ENCODE measurements at regions not wholly inside any gene's neighbourhood (a gene's known extent, or its start where the extent isn't known, plus 50 kb on each side); places are given as distances from the start of the nearest gene placed in this dataset.
"Not testable (repeated sequence)": the region's sequence is repeated elsewhere in the genome, so short reads cannot be mapped to it uniquely, and the experiment has no call there.

DNA sequence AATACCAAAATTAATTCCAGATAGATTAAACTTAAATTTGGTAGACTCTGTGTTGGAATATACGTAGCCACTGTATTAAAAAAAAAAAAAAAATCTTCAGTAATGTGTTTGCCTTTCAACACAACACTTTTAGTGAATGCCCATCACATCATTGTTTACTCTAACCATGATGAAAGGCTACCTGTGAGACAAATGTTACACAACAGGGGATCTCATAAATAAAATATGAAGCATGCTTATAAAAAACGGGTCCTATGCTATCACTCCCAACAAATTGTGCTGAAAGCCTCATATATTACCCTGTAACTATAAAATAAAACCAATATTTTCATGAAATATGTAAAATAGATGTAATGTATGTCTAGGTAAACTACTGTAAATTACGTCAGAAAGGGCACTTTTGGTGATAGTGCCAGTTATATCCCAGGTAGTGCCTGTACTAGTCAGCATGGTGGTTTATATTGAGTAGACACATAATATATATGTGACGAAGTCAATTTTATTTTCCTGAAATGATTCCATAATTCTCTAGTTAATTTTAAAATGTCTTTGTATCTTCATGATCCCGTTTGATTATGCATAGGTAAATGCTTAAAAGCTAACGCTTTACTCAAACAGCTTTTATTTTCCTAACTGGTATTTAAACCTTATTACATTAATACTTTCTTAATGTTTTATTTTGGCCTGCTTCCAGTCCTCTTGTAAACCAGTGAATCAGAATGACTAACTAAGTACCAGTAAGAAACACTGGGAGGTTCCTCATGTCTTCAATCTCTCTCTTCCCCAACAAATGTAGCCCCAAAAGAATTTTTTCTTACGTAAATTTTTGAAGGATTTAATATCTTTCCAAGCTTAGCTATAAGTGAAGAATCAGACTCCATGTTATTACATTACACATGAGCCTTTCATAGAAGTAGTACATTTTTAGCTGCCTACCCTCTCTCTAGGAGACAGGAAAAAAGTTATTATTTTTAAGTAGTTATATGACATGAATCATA is 420.3 kb downstream of the GABRG2 start:
- DNase-seq, result no peak

DNA sequence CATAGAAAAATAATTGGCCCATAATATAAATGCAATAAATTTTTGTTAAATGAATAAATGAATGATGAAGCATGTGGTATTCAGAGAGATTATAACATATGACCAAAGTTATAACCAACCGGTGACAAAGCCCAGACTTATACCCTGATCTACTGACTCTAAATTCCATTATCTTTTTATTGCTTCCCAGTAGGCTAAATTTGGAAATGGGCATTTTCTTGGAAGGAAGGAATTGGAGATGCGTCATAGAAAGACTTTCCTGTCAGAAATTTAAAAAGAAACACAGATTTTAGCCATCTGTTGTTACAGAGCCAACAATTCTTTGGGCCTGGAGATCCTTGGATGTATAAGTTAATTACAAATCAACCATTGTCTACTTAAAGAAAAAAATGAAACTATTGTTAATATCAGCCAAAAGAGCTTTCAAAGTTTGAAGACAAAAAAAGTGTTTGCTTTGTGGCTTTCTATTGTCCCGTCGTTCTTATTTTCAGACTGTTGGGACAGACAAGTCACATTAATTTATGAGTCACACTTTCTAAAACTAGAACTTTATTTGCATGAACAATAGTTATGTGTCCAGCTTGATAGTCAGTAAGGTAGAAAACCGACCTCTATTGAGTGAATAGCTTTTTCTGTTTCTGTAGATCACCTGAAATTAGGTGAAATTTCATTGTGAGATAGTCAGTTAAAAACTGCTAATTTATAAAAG is 428.7 kb downstream of the GABRG2 start:
- no peak for DNase-seq

DNA sequence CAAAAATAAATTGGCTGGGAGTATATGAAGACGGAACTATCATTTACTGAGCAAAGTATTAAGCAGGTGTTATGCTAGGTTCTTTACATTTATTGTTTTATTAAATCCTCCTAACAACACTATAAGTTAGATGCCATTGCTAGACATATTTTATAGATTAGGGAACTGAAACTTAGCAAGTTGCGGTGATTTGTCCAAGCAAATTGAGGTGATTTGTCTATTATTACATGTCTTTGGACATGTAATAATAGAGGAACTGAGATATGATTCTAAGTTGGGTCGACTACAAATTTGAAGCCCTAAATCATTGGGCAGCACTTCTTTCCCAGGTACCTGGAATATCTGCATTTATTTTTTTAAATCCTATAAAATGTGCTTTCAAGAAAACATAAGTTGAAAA is 429.9 kb downstream of the GABRG2 start:
- DNase-seq, result no peak

DNA sequence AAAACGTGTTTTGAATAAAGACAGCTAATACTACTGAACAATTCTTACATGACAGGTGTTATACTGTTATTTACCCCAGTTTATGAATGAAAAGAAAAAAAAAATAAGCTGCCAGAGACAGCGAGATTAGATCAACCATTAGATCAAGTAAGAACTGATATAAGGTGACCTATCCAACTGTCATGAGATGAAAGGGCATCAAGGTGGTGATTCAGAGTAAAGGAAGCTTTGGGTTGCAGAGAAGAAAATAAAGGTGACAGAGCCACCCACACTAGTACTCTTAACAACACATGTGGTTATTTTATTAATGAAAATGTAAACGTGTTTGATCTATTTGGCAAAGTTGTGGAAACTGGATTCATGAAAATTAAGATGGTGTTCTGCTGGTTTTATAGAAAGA is 435.2 kb downstream of the GABRG2 start:
- DNase-seq, result no peak

DNA sequence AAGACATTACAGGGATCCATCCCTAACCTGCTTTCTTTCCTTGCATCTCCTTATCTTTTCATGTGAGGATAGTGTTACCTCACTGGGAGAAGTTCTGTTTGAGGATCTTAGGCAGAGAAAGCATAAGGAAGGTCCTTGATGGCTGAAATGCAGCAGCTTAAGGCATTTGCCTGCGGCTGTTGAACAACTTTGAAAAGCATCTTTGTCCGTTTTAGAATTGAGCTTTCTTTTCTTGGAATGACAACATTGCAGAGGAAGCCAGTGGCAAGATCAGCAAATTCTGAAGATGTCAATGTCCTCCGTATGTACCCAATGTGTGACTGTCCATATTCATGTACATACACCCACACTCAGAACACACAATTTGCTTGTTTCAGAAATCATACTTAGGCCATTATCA is 436.2 kb downstream of the GABRG2 start:
- no peak for DNase-seq

DNA sequence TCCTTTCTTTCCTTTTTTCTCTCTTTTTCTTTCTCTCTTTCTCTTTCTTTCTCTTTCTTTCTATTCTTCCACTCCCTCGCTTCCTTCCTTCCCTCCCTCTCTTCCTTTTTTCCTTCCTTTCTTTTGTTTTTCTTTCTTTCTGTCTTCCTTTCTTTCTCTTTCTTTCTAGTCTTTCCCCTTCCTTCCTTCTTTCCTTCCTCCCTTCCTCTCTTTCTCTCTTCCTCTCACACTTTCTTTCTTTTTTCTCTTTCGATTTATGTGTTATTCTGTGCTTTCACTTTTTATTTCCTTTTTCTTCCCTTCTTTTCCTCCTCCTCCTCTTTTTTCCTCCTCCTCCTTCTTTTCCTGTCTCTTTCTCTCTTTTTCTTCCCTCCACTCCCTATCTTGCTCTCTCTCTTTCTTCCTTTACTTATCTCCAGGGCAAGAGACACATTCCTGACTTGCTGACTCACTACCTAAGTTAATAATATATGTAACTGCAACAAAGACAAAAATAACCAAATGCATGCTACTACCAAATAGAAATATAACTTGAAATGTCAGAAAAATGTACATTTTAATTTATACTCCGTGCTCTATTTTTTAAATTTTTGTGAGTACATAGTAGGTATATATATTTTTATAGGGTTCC is 445.5 kb downstream of the GABRG2 start:
- no peak for DNase-seq

DNA sequence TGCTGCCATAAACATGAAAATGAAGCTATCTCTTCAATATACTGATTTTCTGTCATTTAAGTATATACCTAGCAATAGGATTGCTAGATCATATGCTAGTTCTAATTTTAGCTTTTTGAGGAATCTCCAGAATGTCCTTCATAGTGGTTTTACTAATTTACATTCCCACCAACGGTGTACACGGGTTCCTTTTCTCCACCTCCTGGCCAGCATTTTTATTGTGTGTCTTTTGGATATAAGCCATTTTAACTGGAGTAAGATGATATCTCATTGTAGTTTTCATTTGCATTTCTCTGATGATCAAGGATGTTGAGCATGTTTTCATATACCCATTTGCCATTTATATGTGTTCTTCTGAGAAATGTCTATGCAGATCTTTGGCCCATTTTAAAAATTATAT is 446.5 kb downstream of the GABRG2 start:
- no peak for DNase-seq

DNA sequence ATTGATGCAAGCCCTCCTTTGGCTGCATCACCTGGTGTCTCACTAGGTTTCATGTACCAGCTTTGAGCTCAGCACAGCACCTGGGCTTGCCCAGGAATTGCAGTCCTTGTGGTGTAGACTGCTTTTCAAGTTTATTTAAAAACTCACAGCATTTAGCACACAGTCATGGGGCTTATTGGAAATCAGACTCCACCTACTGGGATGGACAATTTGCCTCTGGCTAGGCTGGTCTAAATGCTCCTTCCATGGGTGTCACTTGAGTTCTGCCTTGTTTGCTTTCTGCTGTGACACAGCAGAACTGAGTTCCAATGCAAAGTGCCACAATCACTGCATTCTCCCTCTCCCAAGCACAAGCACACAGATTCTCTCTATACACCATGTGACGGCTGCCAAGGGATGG is 453.3 kb downstream of the GABRG2 start:
- DNase-seq, result no peak

DNA sequence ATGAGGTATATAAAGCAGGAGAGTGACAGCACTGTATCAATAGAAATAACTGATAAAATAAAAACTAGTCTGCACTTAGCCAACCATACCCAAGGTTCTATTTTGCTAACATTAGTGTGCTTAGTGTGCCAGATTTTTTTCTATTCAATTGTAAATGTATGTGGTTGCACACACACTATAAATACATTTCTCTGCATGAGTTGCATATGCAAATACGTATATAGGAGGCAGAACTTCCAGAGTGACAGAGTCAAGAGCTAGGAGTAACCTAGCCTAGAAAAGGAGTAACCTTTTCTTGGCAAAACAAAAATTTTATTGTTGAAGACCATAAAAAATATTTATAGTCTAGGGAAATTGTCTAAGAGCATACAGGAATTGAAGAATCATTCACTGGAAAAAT is 461.6 kb downstream of the GABRG2 start:
- DNase-seq, result no peak

DNA sequence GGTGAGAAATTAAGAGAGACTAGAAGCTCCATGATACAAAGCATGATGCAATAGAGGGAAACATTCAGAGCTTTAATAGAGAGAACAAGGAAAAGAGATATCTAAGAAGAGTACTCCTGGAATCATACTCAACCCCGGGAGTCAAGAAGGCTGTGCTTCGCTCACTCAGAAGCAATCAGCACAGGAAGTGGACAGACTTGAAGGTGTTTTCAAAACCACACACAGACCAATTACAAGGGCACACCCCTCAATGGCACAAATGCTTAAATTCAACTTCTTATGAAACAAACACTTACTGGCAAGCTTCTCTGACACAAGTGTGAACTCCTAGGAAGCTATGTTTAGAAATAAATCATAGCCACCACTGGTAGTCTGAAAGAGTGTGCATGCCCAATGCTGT is 462.3 kb downstream of the GABRG2 start:
- no peak for DNase-seq

DNA sequence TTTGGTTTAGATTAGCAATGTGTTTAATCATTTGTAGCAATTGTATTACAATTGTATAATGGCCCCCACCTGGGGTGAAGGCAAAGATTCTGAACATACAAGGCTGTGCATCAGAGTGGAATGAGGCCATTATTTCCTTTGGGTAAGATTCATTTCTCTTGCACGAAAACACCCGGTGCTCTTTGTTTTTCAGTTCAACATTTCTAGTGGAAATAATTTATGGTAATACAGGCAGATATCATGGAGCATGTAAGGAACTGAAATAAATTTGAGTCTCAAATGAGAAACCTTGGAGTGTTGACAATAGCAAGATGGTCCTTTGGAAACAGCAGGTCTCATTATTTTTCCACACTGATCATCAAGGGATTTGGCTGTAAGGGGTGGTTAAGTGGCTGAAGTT is 475.9 kb downstream of the GABRG2 start:
- no peak for DNase-seq

DNA sequence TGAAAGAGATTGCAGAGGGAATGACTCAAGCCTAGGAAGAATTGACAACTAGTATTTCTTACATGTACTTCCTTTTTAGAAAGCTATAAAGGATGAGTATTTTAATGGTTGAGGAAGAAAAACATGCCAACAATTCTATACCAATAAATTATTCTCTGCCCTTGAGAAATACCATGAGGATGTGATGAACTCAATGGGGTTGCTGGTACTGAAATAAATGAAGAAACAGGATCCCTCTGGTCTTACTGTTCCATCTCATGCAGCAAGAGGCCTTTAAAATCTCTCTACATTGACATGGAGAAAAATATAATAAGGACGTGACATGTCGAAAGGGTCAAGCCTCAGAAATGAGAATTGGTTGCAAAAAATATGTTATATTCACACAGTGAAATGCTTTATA is 477.3 kb downstream of the GABRG2 start:
- no peak for DNase-seq

DNA sequence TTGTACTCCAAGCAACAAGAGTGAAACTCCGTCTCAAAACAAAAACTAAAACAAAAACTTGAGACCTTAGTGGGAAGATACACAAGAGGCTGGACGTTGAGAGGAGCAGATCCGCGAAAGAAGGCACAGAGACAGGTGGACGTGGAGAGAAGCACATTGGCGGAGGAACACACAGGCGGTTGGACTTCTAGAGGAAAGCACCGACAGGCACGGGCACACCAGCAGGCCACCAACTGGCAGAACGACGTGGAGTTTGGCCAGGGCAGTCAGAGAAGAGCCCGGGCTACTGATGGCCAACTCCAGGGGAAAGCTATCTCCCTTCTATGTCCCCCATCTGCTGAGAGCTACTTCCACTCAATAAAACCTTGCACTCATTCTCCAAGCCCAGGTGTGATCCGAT is 482.7 kb downstream of the GABRG2 start:
- no peak for DNase-seq

DNA sequence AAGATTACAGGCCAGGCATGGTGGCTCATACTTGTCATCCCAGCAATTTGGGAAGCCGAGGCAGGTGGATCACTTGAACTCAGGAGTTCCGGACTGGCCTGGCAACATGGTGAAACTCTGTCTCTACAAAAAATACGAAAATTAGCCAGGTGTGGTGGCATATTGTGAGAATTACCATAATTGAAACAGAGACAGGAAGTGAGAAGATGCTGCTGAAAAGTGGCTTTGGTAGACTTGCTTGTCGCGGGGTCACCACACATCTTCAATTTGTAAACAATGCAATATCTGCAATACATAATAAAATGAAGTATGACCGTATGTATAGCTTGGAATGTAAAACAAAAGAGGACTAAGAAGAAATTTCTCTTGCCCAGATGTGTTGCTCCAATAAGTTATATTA is 490.5 kb downstream of the GABRG2 start:
- no peak for DNase-seq

DNA sequence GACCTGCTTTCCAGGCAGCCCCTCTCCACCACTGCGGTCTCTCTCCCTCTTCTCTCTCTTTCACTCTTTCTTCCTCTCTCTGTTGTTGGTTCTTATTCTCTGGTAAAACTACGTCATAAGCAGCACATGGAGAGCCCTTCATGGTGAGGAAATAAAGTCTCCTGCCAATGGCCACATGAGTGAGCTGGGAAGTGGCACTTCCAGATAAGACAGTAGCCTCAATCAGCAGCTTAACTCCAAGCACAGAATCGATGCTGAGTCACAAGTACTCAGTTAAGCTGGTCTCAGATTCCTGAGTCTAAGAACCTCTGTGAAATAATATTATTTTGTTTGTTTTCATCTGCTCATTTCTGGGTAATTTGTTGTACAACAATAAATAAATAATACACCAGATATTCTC is 500.1 kb downstream of the GABRG2 start:
- no peak for DNase-seq

DNA sequence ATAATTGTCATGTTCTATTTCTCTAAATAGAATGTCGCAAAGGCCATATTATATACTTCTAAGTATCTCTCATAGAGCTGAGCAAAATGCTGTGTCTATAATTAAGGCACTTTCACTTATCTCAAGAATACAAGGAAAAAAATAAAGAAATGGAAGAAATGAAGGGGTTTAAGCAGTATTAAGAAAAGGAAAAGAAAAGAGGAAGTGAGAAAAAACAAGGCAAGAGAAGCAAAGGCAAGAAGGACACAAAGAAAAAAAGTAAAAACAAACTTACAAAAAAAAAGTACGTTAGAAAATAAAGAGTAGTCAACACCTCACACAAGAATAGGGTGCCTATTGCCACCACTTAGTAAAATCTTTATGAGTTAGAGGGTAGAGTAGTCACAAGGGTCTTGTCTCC is 506.2 kb downstream of the GABRG2 start:
- no peak for DNase-seq

DNA sequence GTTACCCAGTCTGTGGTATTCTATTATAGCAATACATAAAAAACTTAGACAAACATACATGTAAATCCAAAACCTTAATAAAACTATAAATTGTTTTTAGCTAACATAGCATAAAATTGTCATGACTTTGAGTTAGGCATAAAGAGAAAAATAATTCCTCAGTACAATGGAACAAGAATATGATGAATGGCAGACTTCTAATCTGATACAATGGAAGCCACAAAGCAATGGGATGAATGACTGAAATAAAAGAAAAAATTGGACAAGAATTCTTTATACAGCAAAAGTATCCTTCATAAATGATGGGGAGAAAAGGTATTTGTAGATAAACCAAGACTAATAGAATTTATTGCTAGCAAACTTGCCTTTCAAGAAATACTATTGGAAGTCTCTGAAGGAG is 524.2 kb downstream of the GABRG2 start:
- no peak for DNase-seq

DNA sequence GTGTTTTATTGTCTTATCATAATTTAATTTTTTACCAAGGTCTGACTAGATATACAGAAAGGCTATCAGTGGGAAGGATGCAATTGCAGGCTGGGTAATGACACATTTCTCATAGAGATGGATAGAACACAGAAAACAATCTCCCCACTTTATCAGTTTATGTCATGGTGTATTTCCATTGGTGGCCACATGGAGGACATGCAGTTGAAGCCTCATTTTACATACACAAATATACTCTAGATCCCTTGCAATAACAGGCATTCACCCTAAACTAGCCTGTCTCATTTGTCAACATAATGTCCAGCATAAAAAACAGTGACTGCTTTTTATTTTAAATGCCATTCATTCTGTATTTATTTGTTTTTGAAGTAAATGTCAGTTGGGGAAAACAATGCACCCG is 526.3 kb downstream of the GABRG2 start:
- no peak for DNase-seq

DNA sequence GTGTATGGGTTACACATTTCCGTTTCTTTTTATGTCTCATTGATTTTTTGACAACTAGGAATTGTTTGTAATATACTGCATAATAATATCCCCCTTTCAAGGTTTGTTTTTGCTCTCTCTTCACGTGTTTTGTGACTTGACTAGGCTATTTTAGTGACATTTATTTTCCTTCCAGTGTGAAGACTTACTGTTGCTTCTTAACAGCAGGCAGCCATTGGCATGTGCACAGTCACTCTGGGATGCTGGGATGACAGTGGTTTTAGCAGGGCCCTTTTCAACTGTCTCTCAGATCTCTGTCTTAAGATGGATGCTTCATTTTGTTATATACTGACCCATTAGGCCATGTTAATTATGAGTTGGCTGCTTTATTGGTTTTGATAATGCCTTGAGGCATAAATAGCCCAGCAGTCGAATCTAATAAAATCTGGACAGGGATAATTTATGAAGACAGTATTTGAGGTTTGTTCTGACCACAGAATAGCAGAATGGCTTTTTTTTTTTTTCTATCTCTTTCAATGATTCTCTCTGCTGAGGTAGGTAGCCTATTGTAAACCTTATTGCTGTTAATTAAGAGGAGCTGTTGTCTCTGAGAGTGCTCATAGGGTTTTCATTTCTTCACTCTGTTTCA is 536.0 kb downstream of the GABRG2 start:
- no peak for DNase-seq

DNA sequence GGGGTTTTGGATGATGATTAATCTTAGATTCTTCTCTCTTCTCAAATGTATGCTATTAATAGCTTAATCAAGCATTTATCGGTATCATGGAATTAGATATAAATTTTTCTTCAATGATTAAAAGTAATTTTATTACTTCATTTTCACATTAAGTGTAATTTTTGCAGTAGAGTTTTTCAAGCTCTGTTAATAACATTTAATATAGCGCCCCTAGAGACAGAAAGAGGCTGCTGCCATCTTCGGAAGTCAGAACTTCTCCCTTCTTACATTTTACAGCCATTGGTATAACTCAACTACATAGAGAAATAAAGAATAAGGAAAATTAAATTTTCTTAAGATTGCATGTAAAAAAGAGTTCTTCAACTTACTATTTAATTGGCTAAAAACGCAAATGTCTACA is 540.3 kb downstream of the GABRG2 start:
- no peak for DNase-seq

DNA sequence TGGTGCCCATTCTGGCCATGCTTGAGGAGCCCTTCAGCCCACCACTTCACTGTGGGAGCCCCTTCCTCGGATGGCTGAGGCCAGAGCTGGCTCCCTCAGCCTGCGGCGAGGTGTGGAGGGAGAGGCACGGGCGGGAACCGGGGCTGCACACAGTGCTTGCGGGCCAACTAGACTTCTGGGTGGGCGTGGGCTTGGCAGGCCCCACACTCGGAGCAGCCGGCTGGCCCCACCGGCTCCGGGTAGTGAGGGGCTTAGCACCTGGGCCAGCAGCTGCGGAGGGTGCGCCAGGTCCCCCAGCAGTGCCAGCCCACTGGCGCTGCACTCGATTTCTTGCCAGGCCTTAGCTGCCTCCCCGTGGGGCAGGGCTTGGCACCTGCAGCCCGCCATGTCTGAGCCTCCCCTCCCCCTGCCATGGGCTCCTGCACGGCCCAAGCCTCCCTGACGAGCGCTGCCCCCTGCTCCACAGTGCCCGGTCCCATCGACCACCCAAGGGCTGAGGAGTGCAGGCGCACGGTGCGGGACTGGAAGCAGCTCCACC is 554.2 kb downstream of the GABRG2 start:
- not testable (repeated sequence) for DNase-seq

DNA sequence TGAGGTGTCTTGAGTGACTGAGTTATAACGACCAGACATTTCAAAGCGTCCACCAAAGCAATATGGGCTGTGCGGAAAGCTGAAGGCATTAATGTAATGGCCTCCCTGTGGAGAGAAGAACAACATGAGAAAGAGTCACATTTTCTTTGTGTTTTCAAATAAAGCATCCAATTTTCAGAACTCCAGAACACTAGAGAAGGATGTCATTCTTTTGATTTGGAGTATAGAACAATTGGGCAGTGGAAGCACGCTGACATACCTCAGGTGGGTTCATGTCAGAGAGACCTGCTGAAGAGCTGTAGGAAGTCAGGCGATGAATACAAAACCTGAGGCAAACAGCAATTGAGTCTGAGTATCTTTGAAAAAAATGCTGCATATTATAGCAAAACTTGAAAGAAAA is 556.5 kb downstream of the GABRG2 start:
- DNase-seq, result no peak

DNA sequence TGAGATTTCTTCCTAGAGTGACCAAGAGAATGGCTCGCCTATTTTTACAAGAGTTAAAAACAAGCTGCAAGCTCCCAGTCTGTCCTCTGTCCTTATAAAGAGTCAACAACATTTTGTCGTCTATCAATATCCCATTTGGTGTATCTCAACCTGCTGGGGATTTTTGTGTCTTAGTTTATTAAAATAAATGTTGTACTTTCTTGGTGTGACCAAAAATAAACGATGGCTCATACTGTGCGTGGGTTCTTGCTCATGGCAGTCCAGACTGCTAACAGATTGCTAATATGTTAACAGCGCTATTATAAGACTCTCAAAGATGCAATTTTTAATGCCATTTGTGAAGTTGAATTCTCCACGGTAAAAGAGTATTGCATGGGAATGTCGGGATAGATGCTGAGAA is 569.9 kb downstream of the GABRG2 start:
- DNase-seq, result no peak
